HG03469 (cell line): ENCODE measurements at regions not wholly inside any gene's neighbourhood (a gene's known extent, or its start where the extent isn't known, plus 50 kb on each side); places are given as distances from the start of the nearest gene placed in this dataset.
"Not testable (repeated sequence)": the region's sequence is repeated elsewhere in the genome, so short reads cannot be mapped to it uniquely, and the experiment has no call there.

Experiments used
- ATAC-seq: cut with Tn5 transposase; IDR thresholded peaks from one replicate; pipeline ENCODE4 v1.9.1; 2021; ENCODE audit warnings: mild to moderate bottlenecking, moderate library complexity, moderate number of reproducible peaks; ENCODE audit not compliant: unreplicated experiment

GRCh38 chr12:91507754-91508153 is 325.1 kb upstream of the DCN start:
- no peak for ATAC-seq

- ATAC-seq: no peak
These were observed 323.8 kb upstream of the DCN start for GRCh38 chr12:91506452-91506851.

GRCh38 chr12:91505006-91505405 is 322.4 kb upstream of the DCN start:
- ATAC-seq: no peak

GRCh38 chr12:91502208-91502607 is 319.6 kb upstream of the DCN start:
- no peak for ATAC-seq

GRCh38 chr12:91496337-91496736 is 313.7 kb upstream of the DCN start:
- ATAC-seq: no peak

- ATAC-seq: no peak
These were observed 310.7 kb upstream of the DCN start for GRCh38 chr12:91493308-91493707.

- ATAC-seq: no peak
These were observed 310.0 kb upstream of the DCN start for GRCh38 chr12:91492648-91493047.

GRCh38 chr12:91490667-91491311 is 308.2 kb upstream of the DCN start:
- ATAC-seq: no peak

GRCh38 chr12:91483471-91483985 is 300.9 kb upstream of the DCN start:
- ATAC-seq: no peak

- ATAC-seq: no peak
These were observed 299.6 kb upstream of the DCN start for GRCh38 chr12:91482231-91482630.

GRCh38 chr12:91478500-91478899 is 295.9 kb upstream of the DCN start:
- no peak for ATAC-seq

GRCh38 chr12:91467686-91468085 is 285.1 kb upstream of the DCN start:
- no peak for ATAC-seq

GRCh38 chr12:91461061-91461460 is 278.4 kb upstream of the DCN start:
- ATAC-seq: no peak

- ATAC-seq: no peak
These were observed 277.9 kb upstream of the DCN start for GRCh38 chr12:91460469-91460868.

GRCh38 chr12:91455321-91455720 is 272.7 kb upstream of the DCN start:
- ATAC-seq: no peak

GRCh38 chr12:91454179-91454578 is 271.6 kb upstream of the DCN start:
- ATAC-seq: no peak

GRCh38 chr12:91452464-91452863 is 269.8 kb upstream of the DCN start:
- not testable (repeated sequence) for ATAC-seq

- ATAC-seq: no peak
These were observed 259.7 kb upstream of the DCN start for GRCh38 chr12:91441993-91442952.

- ATAC-seq: no peak
These were observed 258.6 kb upstream of the DCN start for GRCh38 chr12:91441246-91441645.

GRCh38 chr12:91434081-91434480 is 251.5 kb upstream of the DCN start:
- no peak for ATAC-seq

GRCh38 chr12:91432755-91433154 is 250.1 kb upstream of the DCN start:
- no peak for ATAC-seq

- no peak for ATAC-seq
These were observed 249.5 kb upstream of the DCN start for GRCh38 chr12:91432089-91432488.
